Tibial nerve (tissue), 4 donors: ENCODE measurements at regions not wholly inside any gene's neighbourhood (a gene's known extent, or its start where the extent isn't known, plus 50 kb on each side); places are given as distances from the start of the nearest gene placed in this dataset.

Experiments
- DNase-seq, 2 donors: peaks; one replicate each; pipeline ENCODE4 v3.0.0-alpha.2; 2019; ENCODE audit warnings: low spot score in 2 of 2
- H3K27ac ChIP-seq, 4 donors: fragments of 200-600 bp; sonication (generic) in 3 of 4; one replicate each; pipeline ENCODE4 v1.5.1; 2017 to 2019; ENCODE audit warnings: mild to moderate bottlenecking in 1 of 4
- H3K27me3 ChIP-seq, 2 donors: fragments of 200-600 bp; sonication (generic) in 1 of 2; one replicate each; pipeline versions ENCODE4 v1.5.1 to v1.6.0; 2017 to 2019
- H3K36me3 ChIP-seq, 3 donors: fragments of 200-600 bp; sonication (generic); one replicate each; pipeline ENCODE4 v1.5.1; 2018 to 2019
- H3K4me1 ChIP-seq, 4 donors: fragments of 200-600 bp; sonication (generic) in 3 of 4; one replicate each; pipeline ENCODE4 v1.5.1; 2017 to 2019
- H3K4me3 ChIP-seq, 4 donors: fragments of 200-600 bp; sonication (generic) in 3 of 4; one replicate each; pipeline ENCODE4 v1.5.1; 2017 to 2019; ENCODE audit warnings: mild to moderate bottlenecking in 1 of 4, moderate library complexity in 1 of 4
- H3K9me3 ChIP-seq, 4 donors: fragments of 200-600 bp; sonication (generic) in 3 of 4; one replicate each; pipeline ENCODE4 v1.5.1; 2017 to 2019
- CTCF ChIP-seq, 5 experiments: fragments of 200-600 bp in 3 of 5; fragments of 450-650 bp in 2 of 5; sonication (generic) in 3 of 5; IDR thresholded peaks; one replicate each; pipeline ENCODE4 v1.5.1; 2016 to 2019; ENCODE audit warnings: antibody characterized with exemption in 5 of 5, mild to moderate bottlenecking in 3 of 5, moderate library complexity in 2 of 5
- EP300 ChIP-seq, 2 donors: sonication (generic); formaldehyde crosslinking; IDR thresholded peaks; one replicate each; pipeline ENCODE4 v1.6.1; 2017; ENCODE audit warnings: antibody characterized with exemption in 2 of 2, mild to moderate bottlenecking in 1 of 2
- POLR2A ChIP-seq, 2 donors: fragments of 450-650 bp; IDR thresholded peaks; one replicate each; pipeline ENCODE4 v1.6.1; 2017; ENCODE audit warnings: antibody characterized with exemption in 2 of 2, mild to moderate bottlenecking in 2 of 2, moderate library complexity in 2 of 2
- WGBS, 2 donors: methylation state at CpG; one replicate each; pipeline ENCODE4 v1.1.5; 2018; 5-methylcytosine and 5-hydroxymethylcytosine counted together

GRCh38 chr4:166414431-166414830, 541.4 kb downstream of the TLL1 start:
- WGBS, 2 donors, result 70 to 73% methylated on average over 1 of the region's 1 CpG
- TF ChIP-seq EP300 (IDR thresholded peaks at IDR 0.05) (no peak), POLR2A (IDR thresholded peaks at IDR 0.05) (no peak)
- Histone ChIP-seq H3K4me1 (no peaks in the 10 kb centered on the region), H3K27ac (no peak overlapping the region), H3K4me3 (no peak overlapping the region), H3K9me3 (no peaks in the 10 kb centered on the region), H3K27me3 (no peaks in the 10 kb centered on the region), H3K36me3 (no peaks in the 10 kb centered on the region)
- DNase-seq, result no peak

- no peaks in the 10 kb centered on the region for H3K27me3 ChIP-seq
- H3K4me1 ChIP-seq, result no peaks in the 10 kb centered on the region
- H3K4me3 ChIP-seq, result no peak overlapping the region
- H3K9me3 ChIP-seq, result peaks cover 0 to 3% (median 0%) of the 10 kb centered on the region in 4 donors
- no peaks in the 10 kb centered on the region for H3K36me3 ChIP-seq
- no peak for TF ChIP-seq EP300 (IDR thresholded peaks at IDR 0.05)
- no peak for TF ChIP-seq CTCF (IDR thresholded peaks at IDR 0.05)
- no peak for TF ChIP-seq POLR2A (IDR thresholded peaks at IDR 0.05)
- 75 to 79% methylated on average over 3 to 4 of the region's 4 CpGs for WGBS, 2 donors
- no peak overlapping the region for H3K27ac ChIP-seq
- DNase-seq, result no peak
Observed at GRCh38 chr4:166415749-166416148, 542.7 kb downstream of the TLL1 start.

GRCh38 chr4:166421556-166422156, 548.6 kb downstream of the TLL1 start:
- no peak for TF ChIP-seq CTCF (IDR thresholded peaks at IDR 0.05)
- no peak for TF ChIP-seq POLR2A (IDR thresholded peaks at IDR 0.05)
- no peak for TF ChIP-seq EP300 (IDR thresholded peaks at IDR 0.05)
- WGBS, 2 donors, result 88 to 92% methylated on average over 2 of the region's 2 CpGs

GRCh38 chr4:166422475-166422874, 549.4 kb downstream of the TLL1 start:
- TF ChIP-seq CTCF (IDR thresholded peaks at IDR 0.05) (no peak), EP300 (IDR thresholded peaks at IDR 0.05) (no peak), POLR2A (IDR thresholded peaks at IDR 0.05) (no peak)
- H3K27ac ChIP-seq, result no peak overlapping the region
- 86 to 89% methylated on average over 1 of the region's 1 CpG for WGBS, 2 donors

More at GRCh38 chr4:166421556-166422156, 548.6 kb downstream of the TLL1 start:
- Histone ChIP-seq H3K27me3 (no peaks in the 10 kb centered on the region), H3K36me3 (no peaks in the 10 kb centered on the region), H3K4me1 (no peaks in the 10 kb centered on the region), H3K27ac (no peak overlapping the region), H3K9me3 (peaks cover 0 to 10% (median 0%) of the 10 kb centered on the region in 4 donors), H3K4me3 (no peak overlapping the region)
- DNase-seq, result no peak

GRCh38 chr4:166426300-166426863, 553.3 kb downstream of the TLL1 start:
- H3K4me3 ChIP-seq, result no peak overlapping the region
- TF ChIP-seq CTCF (IDR thresholded peaks at IDR 0.05), result no peak
- TF ChIP-seq POLR2A (IDR thresholded peaks at IDR 0.05), result no peak
- no peak for TF ChIP-seq EP300 (IDR thresholded peaks at IDR 0.05)
- H3K9me3 ChIP-seq, result no peaks in the 10 kb centered on the region
- no peaks in the 10 kb centered on the region for H3K36me3 ChIP-seq
- H3K27ac ChIP-seq, result no peak overlapping the region
- no peak for DNase-seq
- H3K27me3 ChIP-seq, result no peaks in the 10 kb centered on the region
- 50 to 58% methylated on average over 2 of the region's 2 CpGs for WGBS, 2 donors
- H3K4me1 ChIP-seq, result no peaks in the 10 kb centered on the region

More at GRCh38 chr4:166422475-166422874, 549.4 kb downstream of the TLL1 start:
- DNase-seq, result no peak
- H3K4me1 ChIP-seq, result no peaks in the 10 kb centered on the region
- no peaks in the 10 kb centered on the region for H3K36me3 ChIP-seq
- H3K27me3 ChIP-seq, result no peaks in the 10 kb centered on the region
- peaks cover 0 to 10% (median 0%) of the 10 kb centered on the region in 4 donors for H3K9me3 ChIP-seq
- no peak overlapping the region for H3K4me3 ChIP-seq
